ENCODE measurements at regions not wholly inside any gene's neighbourhood (a gene's known extent, or its start where the extent isn't known, plus 50 kb on each side); places are given as distances from the start of the nearest gene placed in this dataset.

DNA sequence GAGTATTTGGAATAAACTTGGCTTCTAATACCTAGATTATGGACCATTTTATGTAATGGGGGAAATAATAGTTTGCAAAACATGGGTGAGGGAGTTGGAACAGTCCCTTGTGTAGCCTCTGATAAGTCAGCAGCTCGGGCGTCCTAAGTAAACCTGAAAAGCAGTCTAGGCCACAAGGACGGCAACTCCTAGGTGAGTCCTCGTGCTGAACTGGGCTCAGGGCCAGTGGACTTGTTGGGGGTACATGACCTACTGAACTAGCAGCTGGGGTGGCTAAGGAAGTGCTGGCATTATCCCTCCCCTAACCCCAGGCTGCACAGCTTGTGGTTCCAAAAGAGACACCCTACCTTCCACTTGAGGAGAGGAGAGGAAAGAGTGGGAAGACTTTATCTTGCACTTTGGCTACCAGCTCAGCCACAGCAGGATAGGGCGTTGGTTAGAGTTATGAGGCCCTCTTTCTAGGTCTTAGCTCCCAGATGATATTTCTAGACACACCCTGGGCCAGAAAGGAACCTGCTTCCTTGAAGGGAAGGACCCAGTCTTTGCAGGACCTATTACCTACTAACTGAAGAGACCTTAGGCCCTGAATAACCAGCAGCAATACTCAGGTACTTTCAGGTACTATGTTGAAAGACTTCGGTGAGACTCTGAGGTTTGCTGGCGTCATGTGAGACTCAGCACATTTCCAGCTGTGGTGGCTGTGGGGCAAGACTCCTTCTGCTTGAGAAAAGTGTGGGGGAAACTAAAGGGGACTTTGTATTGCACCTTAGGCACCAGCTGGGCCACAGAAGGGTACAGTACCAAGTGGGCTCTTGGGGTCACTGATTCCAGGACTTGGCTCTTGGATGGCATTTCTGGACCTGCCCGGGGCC is 71.0 kb downstream of the AQP4 start:
- TF ChIP-seq CTCF (IDR thresholded peaks at IDR 0.05; ENCODE audit: low read depth, low read length, missing control alignments) = no peak
- DNase-seq (ENCODE audit: low read depth) = no peak
- H3K4me3 ChIP-seq (ENCODE audit: low read depth, low read length) = no peak overlapping the region
- in situ Hi-C loops (cut with HindIII; ENCODE audit: low sequenced_read_pairs) = no loop called here

DNA sequence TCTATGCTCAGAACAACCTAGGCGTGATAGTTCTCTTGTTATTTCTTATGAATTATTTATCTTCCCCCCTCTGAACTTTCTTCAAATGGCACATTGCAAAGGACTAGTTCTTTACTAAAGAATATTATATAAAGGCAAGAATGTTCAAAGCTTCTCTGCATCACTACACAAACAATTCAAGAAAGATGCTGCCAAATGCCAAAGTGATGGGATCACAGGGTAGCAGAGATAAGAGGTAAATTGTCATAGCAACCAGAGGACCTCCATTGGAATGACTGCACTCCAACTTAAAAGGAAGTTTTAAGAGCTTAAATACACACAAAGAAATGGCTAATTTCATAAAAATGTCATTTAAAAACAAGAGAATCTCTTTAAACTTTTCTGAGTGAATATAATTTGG is 72.8 kb downstream of the AQP4 start:
- H3K4me3 ChIP-seq (ENCODE audit: low read depth, low read length) = no peak overlapping the region
- peak; percentile 49 for DNase-seq (ENCODE audit: low read depth)
- in situ Hi-C loops (cut with HindIII; ENCODE audit: low sequenced_read_pairs) = no loop called here
- TF ChIP-seq CTCF (IDR thresholded peaks at IDR 0.05; ENCODE audit: low read depth, low read length, missing control alignments) = no peak

DNA sequence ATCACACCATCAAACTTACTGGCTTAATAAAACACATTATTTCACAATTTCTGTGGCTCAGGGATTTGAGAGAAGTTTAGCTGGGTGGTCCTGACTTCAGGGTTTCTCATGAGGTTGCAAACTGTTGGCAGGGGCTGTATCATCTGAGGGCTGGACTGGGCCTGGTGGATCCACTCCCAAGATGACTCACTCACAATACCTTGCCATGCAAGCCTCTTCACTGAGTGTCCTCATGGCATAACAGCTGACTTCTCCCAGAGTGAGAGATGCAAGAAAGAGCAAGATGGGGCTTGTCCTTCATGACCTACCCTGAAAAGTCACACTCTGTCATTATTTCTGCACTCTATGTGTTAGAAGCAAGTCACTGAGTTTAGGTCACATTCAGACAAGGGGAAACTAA is 73.8 kb downstream of the AQP4 start:
- TF ChIP-seq CTCF (IDR thresholded peaks at IDR 0.05; ENCODE audit: low read depth, low read length, missing control alignments) = no peak
- DNase-seq (ENCODE audit: low read depth) = no peak
- in situ Hi-C loops (cut with HindIII; ENCODE audit: low sequenced_read_pairs) = no loop called here
- H3K4me3 ChIP-seq (ENCODE audit: low read depth, low read length) = no peak overlapping the region

DNA sequence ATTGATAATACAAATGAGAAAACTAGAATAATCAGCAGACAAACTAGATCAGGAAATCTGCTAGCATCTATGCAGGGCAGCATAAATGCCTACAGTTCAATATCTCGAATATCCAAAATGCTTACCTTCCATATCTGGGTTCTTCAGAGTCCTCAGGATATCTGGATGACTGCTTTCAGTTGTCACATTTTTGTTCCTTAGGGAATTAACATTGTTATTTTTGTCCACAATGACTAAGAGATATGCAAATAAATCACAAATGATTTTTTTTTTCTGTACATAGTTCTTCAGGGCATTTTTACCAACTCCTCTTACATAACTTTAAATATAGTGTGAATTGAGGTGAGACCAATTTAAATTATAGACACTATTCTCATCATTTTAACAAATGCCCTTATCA is 80.9 kb downstream of the AQP4 start:
- H3K4me3 ChIP-seq (ENCODE audit: low read depth, low read length) = no peak overlapping the region
- no peak for TF ChIP-seq CTCF (IDR thresholded peaks at IDR 0.05; ENCODE audit: low read depth, low read length, missing control alignments)
- in situ Hi-C loops (cut with HindIII; ENCODE audit: low sequenced_read_pairs) = no loop called here
- no peak for DNase-seq (ENCODE audit: low read depth)

DNA sequence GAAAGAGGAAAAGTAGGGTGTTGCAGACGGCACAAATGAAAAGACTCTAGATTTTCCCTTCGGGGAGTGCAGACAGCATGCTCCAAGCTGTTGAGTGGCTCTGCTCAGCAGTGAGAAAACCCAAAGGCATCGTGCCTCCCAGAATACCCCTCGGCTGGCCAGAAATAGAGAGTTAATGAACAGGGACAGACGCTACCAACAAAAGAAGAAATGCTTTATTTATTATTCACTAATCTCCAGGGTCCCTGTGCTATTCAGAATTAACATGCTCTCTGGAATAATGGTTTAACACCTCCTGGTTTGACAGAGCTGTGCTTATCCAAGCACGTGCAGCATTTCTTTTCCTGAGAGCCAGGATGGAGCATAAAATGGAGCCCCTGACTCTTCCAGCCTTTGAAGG is 82.3 kb downstream of the AQP4 start:
- no peak for TF ChIP-seq CTCF (IDR thresholded peaks at IDR 0.05; ENCODE audit: low read depth, low read length, missing control alignments)
- in situ Hi-C loops (cut with HindIII; ENCODE audit: low sequenced_read_pairs) = no loop called here
- no peak overlapping the region for H3K4me3 ChIP-seq (ENCODE audit: low read depth, low read length)
- DNase-seq (ENCODE audit: low read depth) = no peak

DNA sequence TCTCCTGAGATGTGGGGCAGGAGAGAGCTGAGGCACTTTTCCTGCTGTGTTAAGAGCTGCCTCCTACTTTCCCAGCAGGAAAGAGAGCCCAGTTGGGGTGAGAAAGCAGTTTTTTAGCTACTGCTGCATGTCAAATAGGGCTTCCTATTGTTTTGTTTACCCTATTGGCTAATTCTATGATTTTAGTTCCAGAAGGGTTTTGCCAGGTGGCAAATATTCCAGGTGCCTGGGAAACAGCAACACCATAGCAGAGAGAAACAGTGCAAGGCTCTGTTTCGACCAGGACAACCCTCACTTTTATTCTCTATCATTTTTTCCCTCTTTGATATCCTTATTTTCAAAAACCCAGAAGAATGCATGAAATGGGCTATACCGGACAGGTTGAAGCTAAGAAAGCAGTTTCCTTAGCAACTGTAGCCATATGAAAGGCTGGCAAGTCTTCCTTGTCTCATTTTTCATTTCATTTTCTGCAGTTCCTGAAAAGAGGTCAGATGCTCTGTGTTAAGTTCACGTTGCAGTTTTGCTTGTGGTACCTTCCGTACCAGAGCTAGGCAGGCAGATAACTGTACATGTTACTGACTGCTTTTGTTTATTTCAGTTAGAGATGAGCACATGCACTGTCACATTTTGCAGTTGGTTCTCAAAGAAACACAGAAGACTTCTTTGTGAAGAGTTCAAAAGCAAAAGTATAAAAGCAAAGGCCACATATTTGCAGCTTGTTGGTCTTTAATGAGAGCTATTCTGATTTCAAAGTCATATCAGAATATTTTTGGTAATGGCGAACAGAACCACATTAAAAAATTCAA is 84.8 kb downstream of the AQP4 start:
- H3K4me3 ChIP-seq (ENCODE audit: low read depth, low read length) = no peak overlapping the region
- in situ Hi-C loops (cut with HindIII; ENCODE audit: low sequenced_read_pairs) = no loop called here
- DNase-seq (ENCODE audit: low read depth) = no peak
- TF ChIP-seq CTCF (IDR thresholded peaks at IDR 0.05; ENCODE audit: low read depth, low read length, missing control alignments) = no peak

Measured in astrocyte of the cerebellum (primary cell).